Activated naive CD4-positive, alpha-beta T cell treated with anti-CD3 and anti-CD28 coated beads, Interleukin-2, amount 10 ng/mL, durations not matched to agents 7 days and 5 days (primary cell): ENCODE measurements at regions not wholly inside any gene's neighbourhood (a gene's known extent, or its start where the extent isn't known, plus 50 kb on each side); places are given as distances from the start of the nearest gene placed in this dataset.
"Not testable (repeated sequence)": the region's sequence is repeated elsewhere in the genome, so short reads cannot be mapped to it uniquely, and the experiment has no call there.

Source experiments
- CTCF ChIA-PET: fragments of 350-600 bp; sonication (Branson Sonifier 250); formaldehyde crosslinking; loops from one replicate; lab custom pipeline; 2021; ENCODE audit warnings: antibody characterized with exemption; lab: Charles Lee
- DNase-seq: peaks from one replicate; pipeline ENCODE4 v3.0.0-alpha.2; 2020
- H3K27ac Mint-ChIP-seq: one replicate; pipeline ENCODE4 v1.8.0; 2021; ENCODE audit warnings: mild to moderate bottlenecking, moderate library complexity, mixed read lengths
- H3K27me3 Mint-ChIP-seq: one replicate; pipeline ENCODE4 v1.8.0; 2021; ENCODE audit warnings: mild to moderate bottlenecking, mixed read lengths
- H3K36me3 Mint-ChIP-seq: one replicate; pipeline ENCODE4 v1.8.0; 2021; ENCODE audit warnings: mixed read lengths
- H3K4me1 Mint-ChIP-seq: one replicate; pipeline ENCODE4 v1.8.0; 2021; ENCODE audit warnings: mixed read lengths
- H3K4me3 Mint-ChIP-seq: one replicate; pipeline ENCODE4 v1.8.0; 2021; ENCODE audit warnings: mild to moderate bottlenecking, moderate library complexity, mixed read lengths
- H3K9me3 Mint-ChIP-seq: one replicate; pipeline ENCODE4 v1.8.0; 2021; ENCODE audit warnings: mixed read lengths

DNA sequence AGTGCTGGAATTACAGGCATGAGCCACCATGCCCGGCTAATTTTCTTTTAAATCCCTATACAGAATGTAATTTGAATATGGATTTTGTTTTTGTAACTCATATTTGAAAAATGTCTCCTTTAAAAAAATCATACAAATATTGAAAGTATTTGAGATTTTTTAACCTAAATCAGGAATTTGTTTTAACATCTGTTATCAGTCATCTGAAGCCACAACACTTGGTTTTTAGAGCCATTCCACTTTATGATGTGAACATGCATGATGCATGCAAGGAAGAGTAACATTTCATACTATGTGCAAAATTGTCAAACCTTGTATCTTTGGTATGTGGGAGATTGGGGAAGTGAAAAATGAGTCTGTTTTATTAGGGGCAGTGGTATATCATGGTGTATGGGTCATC, 124.5 kb upstream of the AHI1 start:
- no peak overlapping the region for H3K27ac Mint-ChIP-seq
- DNase-seq: no peak
- H3K27me3 Mint-ChIP-seq: peaks cover 3% of the 10 kb centered on the region
- no peak overlapping the region for H3K4me3 Mint-ChIP-seq
- CTCF ChIA-PET: no interaction called here
- peaks cover 4% of the 10 kb centered on the region for H3K9me3 Mint-ChIP-seq
- no peaks in the 10 kb centered on the region for H3K36me3 Mint-ChIP-seq
- H3K4me1 Mint-ChIP-seq: peaks cover 21% of the 10 kb centered on the region

DNA sequence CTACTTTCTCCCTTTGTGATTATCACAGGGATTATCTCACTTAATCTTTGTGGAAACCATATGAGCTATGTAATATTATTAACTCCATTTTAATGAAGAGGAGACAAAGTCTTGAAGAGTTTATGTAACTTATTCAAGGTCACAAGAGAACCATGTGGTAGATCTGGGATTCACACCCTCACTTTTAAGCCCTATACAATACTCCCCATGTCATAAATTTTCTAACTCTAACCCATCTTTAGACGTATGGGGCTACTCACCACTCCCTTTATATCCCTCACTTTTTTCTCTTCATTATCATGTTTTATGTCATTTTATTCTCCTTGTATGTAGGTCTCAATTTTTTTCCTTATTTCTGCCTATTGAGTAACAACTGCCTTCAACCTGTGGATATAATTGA, 126.4 kb upstream of the AHI1 start:
- H3K4me1 Mint-ChIP-seq: peaks cover 21% of the 10 kb centered on the region
- no peak for DNase-seq
- peaks cover 3% of the 10 kb centered on the region for H3K27me3 Mint-ChIP-seq
- CTCF ChIA-PET: interaction anchor here (1.0 to 1.2 kb wide), 2 partner anchors 56 to 88 kb away, joined by 3 read pairs; no protein-coding TSS in a partner anchor
- no peak overlapping the region for H3K4me3 Mint-ChIP-seq
- peaks cover 4% of the 10 kb centered on the region for H3K9me3 Mint-ChIP-seq
- H3K27ac Mint-ChIP-seq: no peak overlapping the region
- no peaks in the 10 kb centered on the region for H3K36me3 Mint-ChIP-seq

DNA sequence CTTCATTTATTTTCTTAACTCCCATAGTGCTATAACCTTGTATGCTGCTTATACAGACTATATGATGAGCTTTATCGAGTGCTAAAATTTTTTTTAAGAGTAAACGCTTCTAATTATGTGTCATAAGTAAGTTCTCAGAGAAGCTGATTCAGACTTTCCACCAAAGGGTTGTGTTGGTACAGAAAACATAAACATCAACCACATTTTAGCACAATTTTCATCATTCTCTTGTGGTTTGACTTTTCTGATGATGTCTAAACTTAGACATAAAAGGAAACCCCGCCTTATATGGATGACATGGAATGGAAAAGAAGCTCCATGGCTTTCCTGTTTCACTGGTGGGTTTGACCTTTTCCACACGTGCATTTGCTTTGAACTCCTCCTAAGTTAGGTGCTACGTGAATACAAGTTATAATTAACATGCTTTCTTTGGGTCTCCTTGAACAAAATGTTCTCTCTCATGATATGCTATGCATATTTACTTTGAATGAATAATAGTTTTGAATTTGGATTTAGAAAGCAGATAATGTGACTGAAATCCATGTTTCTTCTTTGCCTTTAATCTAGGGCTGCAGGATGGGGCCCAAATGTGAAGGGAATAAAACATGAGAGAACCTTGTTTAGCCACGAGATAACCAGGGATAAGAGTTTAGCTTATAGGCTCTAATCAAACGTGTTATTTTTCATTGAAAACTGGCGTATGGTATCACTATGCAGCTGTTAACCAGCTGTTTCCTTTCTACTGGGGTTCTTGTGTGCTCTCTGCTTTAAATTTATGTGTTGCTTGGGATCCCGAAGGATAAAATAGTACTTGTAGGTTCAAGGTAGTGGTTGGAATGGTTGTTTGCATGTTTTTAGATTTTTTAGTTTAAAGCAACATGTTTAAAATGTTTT, 127.1 kb upstream of the AHI1 start:
- Mint-ChIP-seq H3K36me3 (no peaks in the 10 kb centered on the region), H3K4me3 (no peak overlapping the region), H3K27ac (no peak overlapping the region), H3K4me1 (peaks cover 21% of the 10 kb centered on the region), H3K9me3 (peaks cover 4% of the 10 kb centered on the region), H3K27me3 (no peaks in the 10 kb centered on the region)
- no peak for DNase-seq
- CTCF ChIA-PET: interaction anchor here (1.2 kb wide), 1 partner anchor 89 kb away, joined by 3 read pairs; no protein-coding TSS in a partner anchor

DNA sequence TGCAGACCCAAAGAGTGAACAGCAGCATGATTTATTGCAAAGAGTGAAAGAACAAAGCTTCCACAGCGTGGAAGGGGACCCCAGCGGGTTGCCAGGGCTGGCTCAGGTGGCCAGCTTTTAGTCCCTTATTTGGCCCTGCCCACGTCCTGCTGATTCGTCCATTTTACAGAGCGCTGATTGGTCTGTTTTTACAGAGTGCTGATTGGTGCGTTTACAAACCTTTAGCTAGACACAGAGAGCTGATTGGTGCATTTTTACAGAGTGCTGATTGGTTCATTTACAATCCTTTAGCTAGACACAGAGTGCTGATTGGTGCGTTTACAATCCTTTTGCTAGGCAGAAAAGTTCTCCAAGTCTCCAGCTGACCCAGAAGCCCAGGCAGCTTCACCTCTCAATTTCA, 128.5 kb upstream of the AHI1 start:
- not testable (repeated sequence) for H3K27ac Mint-ChIP-seq, H3K9me3 Mint-ChIP-seq, DNase-seq, H3K4me3 Mint-ChIP-seq, H3K27me3 Mint-ChIP-seq, H3K36me3 Mint-ChIP-seq
- CTCF ChIA-PET: interaction anchor here (0.6 kb wide), 1 partner anchor 238 kb away, joined by 4 read pairs; no protein-coding TSS in a partner anchor
- peaks cover 21% of the 10 kb centered on the region for H3K4me1 Mint-ChIP-seq

DNA sequence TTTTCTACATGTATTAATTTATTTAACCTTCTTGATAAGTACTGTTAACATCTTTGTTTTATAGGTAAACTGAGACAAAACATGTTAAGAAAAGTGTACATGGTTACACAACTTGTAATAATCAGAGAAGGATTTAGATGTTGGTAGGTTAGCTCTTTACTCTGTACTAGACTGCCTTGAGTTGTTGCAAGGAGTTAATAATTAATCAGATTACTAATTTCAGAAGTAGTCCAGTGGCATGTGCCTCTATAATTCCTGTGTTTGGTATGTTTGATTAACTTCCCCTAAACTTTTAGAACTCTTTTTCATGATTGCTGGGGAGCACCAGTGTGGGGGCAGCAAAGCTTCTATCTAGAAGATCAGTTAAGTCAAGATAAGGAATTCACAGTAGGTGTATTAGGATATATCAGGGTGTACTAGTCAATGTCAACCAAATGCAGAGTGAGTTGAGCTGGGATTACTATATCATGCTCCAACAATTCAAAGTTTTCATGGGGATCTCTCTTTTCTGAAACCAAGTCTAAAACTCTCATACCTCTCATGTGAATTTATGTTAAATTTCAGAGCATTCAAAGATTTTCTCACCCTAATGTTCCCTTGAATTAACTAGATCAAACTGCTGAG, 129.7 kb upstream of the AHI1 start:
- no peak overlapping the region for H3K4me3 Mint-ChIP-seq
- H3K9me3 Mint-ChIP-seq: peaks cover 4% of the 10 kb centered on the region
- peaks cover 4% of the 10 kb centered on the region for H3K27me3 Mint-ChIP-seq
- no peaks in the 10 kb centered on the region for H3K36me3 Mint-ChIP-seq
- no peak for DNase-seq
- H3K4me1 Mint-ChIP-seq: peaks cover 21% of the 10 kb centered on the region
- no peak overlapping the region for H3K27ac Mint-ChIP-seq
- CTCF ChIA-PET: interaction anchor here (1.1 kb wide), 1 partner anchor 11 kb away, joined by 3 read pairs; no protein-coding TSS in a partner anchor

DNA sequence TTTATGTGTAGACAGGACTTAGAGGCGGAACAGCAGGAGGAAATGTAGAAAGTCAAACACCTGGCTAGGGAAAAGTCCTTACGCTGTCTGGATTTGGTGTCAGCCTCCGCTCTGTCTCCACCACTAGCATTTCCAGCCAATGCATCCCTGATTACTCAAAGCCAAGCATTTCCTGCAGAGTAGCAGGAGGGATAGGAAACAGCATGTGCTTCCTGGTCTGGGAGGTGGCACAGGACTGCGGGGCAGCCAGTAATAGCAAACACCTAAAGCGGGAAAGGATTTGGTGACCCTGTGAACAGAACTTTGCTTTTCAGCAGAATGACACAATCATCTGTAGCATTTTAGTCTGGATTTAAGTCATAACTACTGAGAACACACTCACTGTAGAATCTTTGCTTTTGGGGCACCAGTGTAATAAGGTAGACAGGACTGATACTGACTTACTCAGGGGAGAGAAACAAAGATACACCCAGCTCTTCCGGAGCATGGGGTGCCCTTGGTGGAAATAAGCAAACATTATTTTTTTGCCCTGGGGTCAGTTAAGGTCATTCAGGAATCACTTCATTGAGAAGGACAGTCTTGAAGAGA, 133.3 kb upstream of the AHI1 start:
- H3K27ac Mint-ChIP-seq: no peak overlapping the region
- H3K36me3 Mint-ChIP-seq: no peaks in the 10 kb centered on the region
- DNase-seq: no peak
- H3K9me3 Mint-ChIP-seq: peaks cover 4% of the 10 kb centered on the region
- H3K4me1 Mint-ChIP-seq: no peaks in the 10 kb centered on the region
- peaks cover 15% of the 10 kb centered on the region for H3K27me3 Mint-ChIP-seq
- H3K4me3 Mint-ChIP-seq: no peak overlapping the region
- CTCF ChIA-PET: no interaction called here

DNA sequence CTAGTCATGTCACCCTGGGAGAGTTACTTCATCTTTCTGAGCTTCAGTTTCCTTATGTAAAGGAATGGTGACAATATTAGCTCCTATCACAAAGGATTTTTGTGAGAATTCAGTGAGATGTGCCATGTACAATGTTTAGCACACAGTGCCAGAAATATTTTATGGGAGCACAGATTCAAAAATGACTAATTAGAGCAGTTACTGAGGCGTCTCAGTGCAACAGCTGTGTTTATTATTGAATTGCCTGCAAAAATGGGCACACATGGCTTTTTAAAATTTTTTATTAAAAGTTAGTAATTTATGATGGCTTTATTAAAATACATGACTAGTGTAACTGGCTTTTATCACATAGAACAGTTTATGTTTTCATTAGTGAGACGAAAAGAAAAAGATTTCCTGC, 134.3 kb upstream of the AHI1 start:
- Mint-ChIP-seq H3K36me3 (no peaks in the 10 kb centered on the region), H3K9me3 (no peaks in the 10 kb centered on the region), H3K27me3 (peaks cover 22% of the 10 kb centered on the region), H3K27ac (no peak overlapping the region), H3K4me1 (no peaks in the 10 kb centered on the region), H3K4me3 (no peak overlapping the region)
- CTCF ChIA-PET: no interaction called here
- no peak for DNase-seq

DNA sequence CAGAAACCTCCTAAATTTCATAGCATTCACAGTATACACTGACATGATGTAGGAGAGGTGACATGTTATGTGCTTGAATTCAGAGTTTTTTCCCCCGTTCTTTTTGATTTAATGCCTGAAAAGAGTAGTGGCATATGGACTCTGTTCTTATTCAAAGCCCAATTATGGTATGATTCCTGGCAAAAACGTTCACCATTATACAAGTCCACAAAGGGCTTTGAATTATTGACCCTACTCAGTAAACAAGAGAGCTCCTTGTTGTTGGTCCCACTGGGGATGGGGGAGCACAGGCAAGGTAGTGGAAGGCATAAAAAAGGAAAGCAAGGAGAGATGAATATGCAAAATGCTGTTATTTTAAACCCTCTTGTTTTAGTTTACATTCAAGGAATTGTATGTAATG, 136.0 kb upstream of the AHI1 start:
- Mint-ChIP-seq H3K27ac (no peak overlapping the region), H3K4me1 (no peaks in the 10 kb centered on the region), H3K27me3 (peaks cover 22% of the 10 kb centered on the region), H3K4me3 (no peak overlapping the region), H3K36me3 (no peaks in the 10 kb centered on the region), H3K9me3 (no peaks in the 10 kb centered on the region)
- CTCF ChIA-PET: no interaction called here
- DNase-seq: no peak

DNA sequence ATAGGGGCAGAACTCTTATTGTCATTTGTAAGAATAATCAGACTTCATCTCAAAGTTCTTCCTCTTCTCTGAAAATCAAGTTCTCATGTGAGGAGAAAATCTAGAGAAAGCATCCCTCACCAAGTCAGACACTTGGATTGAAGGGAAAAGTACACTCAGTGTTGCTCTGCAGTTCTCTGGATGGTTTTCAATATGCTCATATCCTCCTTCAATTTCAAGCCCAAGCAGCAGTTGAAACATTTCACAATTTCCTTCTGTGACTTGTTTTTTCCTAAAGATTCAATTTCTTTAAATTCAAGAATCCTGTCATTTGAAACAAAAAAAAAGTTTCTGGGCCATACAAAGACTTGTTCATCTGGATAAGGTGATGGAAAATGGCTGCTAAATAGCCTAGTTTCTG, 140.2 kb upstream of the AHI1 start:
- H3K4me3 Mint-ChIP-seq: no peak overlapping the region
- H3K27ac Mint-ChIP-seq: no peak overlapping the region
- CTCF ChIA-PET: interaction anchor here (1.6 kb wide), 1 partner anchor 69 kb away, joined by 3 read pairs; no protein-coding TSS in a partner anchor

DNA sequence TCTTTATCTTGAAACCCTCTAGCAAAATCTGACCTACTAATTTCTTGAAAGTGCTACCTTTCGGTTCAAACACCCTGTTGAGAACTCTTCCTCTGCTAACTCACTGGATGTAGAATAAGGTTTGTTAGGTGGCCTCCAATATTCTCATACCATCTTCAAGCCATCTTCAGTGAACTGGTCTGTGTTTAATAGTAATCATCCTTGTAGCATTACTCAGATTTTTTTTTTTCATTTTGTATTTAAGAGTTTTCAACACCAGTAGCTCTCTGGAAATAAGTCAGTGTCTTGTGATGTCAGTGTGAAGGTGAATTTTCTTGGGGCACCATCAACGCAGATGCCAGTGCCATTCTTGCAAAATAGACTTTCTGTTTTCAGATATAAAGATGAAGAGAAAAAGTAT, 140.6 kb upstream of the AHI1 start:
- H3K27ac Mint-ChIP-seq: no peak overlapping the region
- CTCF ChIA-PET: interaction anchor here (1.1 to 1.6 kb wide), 2 partner anchors 10 to 69 kb away, joined by 3 read pairs; no protein-coding TSS in a partner anchor

More for the DNA sequence above, 140.2 kb upstream of the AHI1 start:
- no peak for DNase-seq
- no peaks in the 10 kb centered on the region for H3K36me3 Mint-ChIP-seq
- H3K27me3 Mint-ChIP-seq: peaks cover 18% of the 10 kb centered on the region
- H3K9me3 Mint-ChIP-seq: no peaks in the 10 kb centered on the region
- peaks cover 9% of the 10 kb centered on the region for H3K4me1 Mint-ChIP-seq

DNA sequence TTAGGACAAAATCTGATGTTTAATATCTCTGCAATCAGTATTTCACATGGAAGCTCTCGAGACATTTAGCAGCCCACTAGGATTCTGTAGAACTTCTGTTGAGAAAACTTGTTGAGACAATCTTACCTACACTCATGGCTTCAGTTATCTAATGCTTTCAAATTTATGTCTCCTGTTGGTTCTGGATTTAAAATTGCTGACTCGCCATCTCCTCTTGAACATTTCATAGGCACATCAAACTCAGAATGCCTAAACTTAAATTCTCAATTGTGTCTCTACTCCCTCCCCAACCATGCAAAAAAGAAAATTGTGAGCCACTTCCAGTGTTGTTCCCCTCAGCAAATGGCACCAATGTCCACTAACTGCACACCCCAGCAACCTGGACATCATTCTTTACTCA, 142.5 kb upstream of the AHI1 start:
- Mint-ChIP-seq H3K27me3 (peaks cover 8% of the 10 kb centered on the region), H3K4me3 (no peak overlapping the region), H3K9me3 (peaks cover 3% of the 10 kb centered on the region), H3K36me3 (no peaks in the 10 kb centered on the region), H3K27ac (peak overlapping the region; percentile 11), H3K4me1 (peaks cover 9% of the 10 kb centered on the region)
- CTCF ChIA-PET: no interaction called here
- no peak for DNase-seq

More for the DNA sequence above, 140.6 kb upstream of the AHI1 start:
- Mint-ChIP-seq H3K36me3 (no peaks in the 10 kb centered on the region), H3K4me1 (peaks cover 9% of the 10 kb centered on the region), H3K27me3 (peaks cover 18% of the 10 kb centered on the region), H3K9me3 (no peaks in the 10 kb centered on the region), H3K4me3 (no peak overlapping the region)
- no peak for DNase-seq

DNA sequence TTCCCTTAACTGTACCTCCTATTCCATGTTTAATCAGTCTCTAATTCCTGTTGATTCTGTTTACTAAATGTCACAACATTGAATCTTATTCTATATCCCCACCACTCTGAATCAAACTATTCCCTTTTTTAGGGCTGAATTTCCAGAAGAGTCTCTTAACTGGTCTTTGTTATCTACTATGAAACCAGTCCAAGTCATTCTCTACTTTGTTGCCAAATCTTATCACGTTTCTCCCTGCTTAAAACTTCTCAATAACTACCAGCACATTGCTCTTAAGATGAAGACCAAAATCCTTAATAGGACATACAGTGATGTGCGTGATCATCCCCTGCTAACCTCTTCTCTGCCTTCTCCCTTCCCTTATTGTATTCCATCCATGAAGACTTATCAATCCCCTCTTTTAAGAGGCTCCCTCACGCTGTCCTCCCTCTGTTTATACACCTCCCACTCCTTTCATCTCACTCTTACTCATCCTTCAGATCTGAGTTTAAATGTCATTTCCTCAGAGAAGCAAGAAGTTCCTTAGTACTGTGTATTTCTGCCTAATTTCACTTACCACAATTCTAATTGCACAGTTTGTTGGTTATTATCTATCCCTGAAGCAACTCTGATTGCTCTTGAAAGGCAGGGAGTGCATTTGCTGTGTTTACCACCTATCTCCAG, 143.0 kb upstream of the AHI1 start:
- Mint-ChIP-seq H3K27me3 (peaks cover 8% of the 10 kb centered on the region), H3K9me3 (peaks cover 3% of the 10 kb centered on the region), H3K36me3 (no peaks in the 10 kb centered on the region), H3K4me1 (peaks cover 9% of the 10 kb centered on the region), H3K4me3 (no peak overlapping the region), H3K27ac (peak overlapping the region; percentile 11)
- CTCF ChIA-PET: no interaction called here
- no peak for DNase-seq

DNA sequence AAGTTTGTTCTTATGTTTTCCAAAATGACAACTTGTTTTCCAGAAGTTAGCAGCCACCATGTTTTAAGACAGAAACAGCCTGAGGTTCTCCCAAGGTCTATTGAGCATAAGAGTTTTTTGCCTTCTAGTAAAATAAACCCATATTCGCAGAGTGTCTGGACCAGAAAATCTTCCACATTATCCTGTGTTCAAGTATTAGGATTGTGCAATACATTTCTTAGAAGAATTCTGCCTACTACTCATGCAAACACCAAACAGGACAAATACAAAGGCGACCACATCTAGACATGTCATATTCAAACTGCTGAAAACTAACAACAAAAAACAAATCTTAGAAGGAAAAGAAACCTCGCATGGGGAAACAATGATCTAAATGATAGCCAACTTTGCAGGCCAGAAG, 145.4 kb upstream of the AHI1 start:
- CTCF ChIA-PET: no interaction called here
- H3K9me3 Mint-ChIP-seq: peaks cover 3% of the 10 kb centered on the region
- peaks cover 9% of the 10 kb centered on the region for H3K4me1 Mint-ChIP-seq
- H3K27ac Mint-ChIP-seq: no peak overlapping the region
- no peak for DNase-seq
- H3K36me3 Mint-ChIP-seq: peaks cover 1% of the 10 kb centered on the region
- H3K4me3 Mint-ChIP-seq: no peak overlapping the region
- H3K27me3 Mint-ChIP-seq: no peaks in the 10 kb centered on the region

DNA sequence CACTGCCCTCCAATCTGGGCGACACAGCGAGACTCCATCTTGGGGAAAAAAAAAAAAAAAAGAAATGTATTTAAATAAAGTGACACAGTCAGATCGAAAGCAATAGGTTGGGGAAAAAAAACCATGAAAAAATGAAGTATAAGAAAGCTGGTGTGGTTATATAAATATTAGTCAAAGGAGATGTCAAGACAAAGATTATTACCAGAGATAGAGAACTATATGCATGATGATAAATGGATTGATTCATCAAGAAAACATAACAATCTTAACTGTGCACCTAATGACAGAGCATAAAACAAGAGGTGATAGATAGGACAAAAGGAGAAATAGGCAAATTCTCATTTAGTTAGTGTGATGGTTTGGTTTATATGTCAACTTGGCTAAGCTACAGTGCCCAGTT, 146.9 kb upstream of the AHI1 start:
- peaks cover 9% of the 10 kb centered on the region for H3K4me1 Mint-ChIP-seq
- H3K27ac Mint-ChIP-seq: no peak overlapping the region
- H3K4me3 Mint-ChIP-seq: no peak overlapping the region
- no peaks in the 10 kb centered on the region for H3K27me3 Mint-ChIP-seq
- H3K9me3 Mint-ChIP-seq: peaks cover 9% of the 10 kb centered on the region
- CTCF ChIA-PET: no interaction called here
- peaks cover 2% of the 10 kb centered on the region for H3K36me3 Mint-ChIP-seq
- DNase-seq: no peak
